ENCODE measurements at regions not wholly inside any gene's neighbourhood (a gene's known extent, or its start where the extent isn't known, plus 50 kb on each side); places are given as distances from the start of the nearest gene placed in this dataset.

- Histone ChIP-seq H3K9me3 (ENCODE audit: control insufficient read depth, insufficient read depth, low read length) (no peaks in the 10 kb centered on the region; the same call in 1 of the 2 replicates), H3K27me3 (ENCODE audit: control insufficient read depth, low read length) (no peaks in the 10 kb centered on the region; the same call in 1 of the 2 replicates), H3K27ac (ENCODE audit: low read depth, low read length) (no peak overlapping the region), H3K79me2 (ENCODE audit: control insufficient read depth, low read length) (no peaks in the 10 kb centered on the region), H3K4me2 (ENCODE audit: low read length) (no peak overlapping the region), H3F3A (ENCODE audit: control insufficient read depth, insufficient read depth) (no peaks in the 10 kb centered on the region), H3K4me1 (ENCODE audit: control insufficient read depth, low read length) (no peaks in the 10 kb centered on the region), H3K36me3 (ENCODE audit: control insufficient read depth, low read length) (no peaks in the 10 kb centered on the region), H4K20me1 (ENCODE audit: control insufficient read depth, insufficient read depth, low read depth, low read length) (no peaks in the 10 kb centered on the region), H3K9me2 (replicated peaks; ENCODE audit: control insufficient read depth, low read length) (no peaks in the 10 kb centered on the region), H3K4me3 (ENCODE audit: low read length) (no peak overlapping the region)
- TF ChIP-seq CTCF (IDR thresholded peaks at IDR 0.05; ENCODE audit: low read depth, low read length, poor library complexity, severe bottlenecking) (no peak), EZH2phosphoT487 (IDR thresholded peaks at IDR 0.05; ENCODE audit: borderline replicate concordance, low read length) (no peak)
Measured at GRCh38 chr4:72924814-72925213, 144.7 kb downstream of the COX18 start.

- H3K27me3 ChIP-seq (ENCODE audit: control insufficient read depth, low read length) = no peaks in the 10 kb centered on the region; the same call in 1 of the 2 replicates
- H3K4me2 ChIP-seq (ENCODE audit: low read length) = no peak overlapping the region
- no peak overlapping the region for H3K4me3 ChIP-seq (ENCODE audit: low read length)
- H4K20me1 ChIP-seq (ENCODE audit: control insufficient read depth, insufficient read depth, low read depth, low read length) = no peaks in the 10 kb centered on the region
- H3F3A ChIP-seq (ENCODE audit: control insufficient read depth, insufficient read depth) = no peaks in the 10 kb centered on the region
- no peaks in the 10 kb centered on the region for H3K79me2 ChIP-seq (ENCODE audit: control insufficient read depth, low read length)
- no peaks in the 10 kb centered on the region; the same call in 1 of the 2 replicates for H3K9me3 ChIP-seq (ENCODE audit: control insufficient read depth, insufficient read depth, low read length)
- H3K9me2 ChIP-seq (replicated peaks; ENCODE audit: control insufficient read depth, low read length) = no peaks in the 10 kb centered on the region
- no peak overlapping the region for H3K27ac ChIP-seq (ENCODE audit: low read depth, low read length)
- TF ChIP-seq EZH2phosphoT487 (IDR thresholded peaks at IDR 0.05; ENCODE audit: borderline replicate concordance, low read length) (no peak), CTCF (IDR thresholded peaks at IDR 0.05; ENCODE audit: low read depth, low read length, poor library complexity, severe bottlenecking) (no peak)
- no peaks in the 10 kb centered on the region for H3K4me1 ChIP-seq (ENCODE audit: control insufficient read depth, low read length)
- H3K36me3 ChIP-seq (ENCODE audit: control insufficient read depth, low read length) = no peaks in the 10 kb centered on the region
Measured at GRCh38 chr4:72919937-72920336, 149.6 kb downstream of the COX18 start.

GRCh38 chr4:72919464-72919863 is 150.1 kb downstream of the COX18 start:
- no peak overlapping the region for H3K27ac ChIP-seq (ENCODE audit: low read depth, low read length)
- no peaks in the 10 kb centered on the region for H3K4me1 ChIP-seq (ENCODE audit: control insufficient read depth, low read length)
- H3K9me3 ChIP-seq (ENCODE audit: control insufficient read depth, insufficient read depth, low read length) = no peaks in the 10 kb centered on the region
- no peaks in the 10 kb centered on the region; the same call in 1 of the 2 replicates for H3K27me3 ChIP-seq (ENCODE audit: control insufficient read depth, low read length)
- no peak overlapping the region for H3K4me2 ChIP-seq (ENCODE audit: low read length)
- H3K36me3 ChIP-seq (ENCODE audit: control insufficient read depth, low read length) = no peaks in the 10 kb centered on the region
- no peaks in the 10 kb centered on the region for H3F3A ChIP-seq (ENCODE audit: control insufficient read depth, insufficient read depth)
- no peaks in the 10 kb centered on the region for H3K9me2 ChIP-seq (replicated peaks; ENCODE audit: control insufficient read depth, low read length)
- H3K79me2 ChIP-seq (ENCODE audit: control insufficient read depth, low read length) = no peaks in the 10 kb centered on the region
- no peaks in the 10 kb centered on the region for H4K20me1 ChIP-seq (ENCODE audit: control insufficient read depth, insufficient read depth, low read depth, low read length)
- H3K4me3 ChIP-seq (ENCODE audit: low read length) = no peak overlapping the region
- no peak for TF ChIP-seq EZH2phosphoT487 (IDR thresholded peaks at IDR 0.05; ENCODE audit: borderline replicate concordance, low read length)
- no peak for TF ChIP-seq CTCF (IDR thresholded peaks at IDR 0.05; ENCODE audit: low read depth, low read length, poor library complexity, severe bottlenecking)
